NCI-H69 (cell line): ENCODE measurements at regions not wholly inside any gene's neighbourhood (a gene's known extent, or its start where the extent isn't known, plus 50 kb on each side); places are given as distances from the start of the nearest gene placed in this dataset.
"Not testable (repeated sequence)": the region's sequence is repeated elsewhere in the genome, so short reads cannot be mapped to it uniquely, and the experiment has no call there.

Source experiments
- DNase-seq: peaks from one replicate; lab custom pipeline; 2025; lab: John Stamatoyannopoulos, UW

- no peak for DNase-seq
These were observed 111.6 kb downstream of the TMEM168 start for GRCh38 chr7:112678626-112679025.

GRCh38 chr7:112689466-112690177 is 100.6 kb downstream of the TMEM168 start:
- DNase-seq: peak; percentile 36

GRCh38 chr7:112692333-112692732 is 97.9 kb downstream of the TMEM168 start:
- peak; percentile 40 for DNase-seq

- not testable (repeated sequence) for DNase-seq
These were observed 93.0 kb downstream of the TMEM168 start for GRCh38 chr7:112697211-112697610.

- DNase-seq: no peak
These were observed 90.3 kb downstream of the TMEM168 start for GRCh38 chr7:112699725-112700513.

GRCh38 chr7:112701456-112701855 is 88.7 kb downstream of the TMEM168 start:
- no peak for DNase-seq

DNA sequence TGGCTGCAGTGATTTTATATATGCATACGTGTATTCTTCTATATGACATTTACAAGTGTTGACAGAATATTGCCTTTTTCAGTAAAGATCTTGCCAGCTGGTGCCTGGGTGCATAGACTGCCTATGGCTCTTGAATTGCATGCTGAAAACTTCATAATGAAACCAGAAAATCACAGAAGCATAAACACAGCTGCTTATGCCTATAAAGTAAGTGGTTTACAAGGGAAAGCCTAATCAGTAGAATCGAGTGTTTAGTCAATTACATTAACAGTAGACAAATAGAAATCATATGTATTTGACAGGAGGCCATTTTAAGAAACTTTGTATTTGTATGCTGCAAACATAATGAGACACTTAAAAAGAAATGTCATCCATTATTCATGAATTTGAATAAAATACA is 82.5 kb downstream of the TMEM168 start:
- DNase-seq: no peak

GRCh38 chr7:112708236-112708635 is 82.0 kb downstream of the TMEM168 start:
- DNase-seq: peak; percentile 28
